Upper lobe of left lung (tissue), 6 donors: ENCODE measurements at regions not wholly inside any gene's neighbourhood (a gene's known extent, or its start where the extent isn't known, plus 50 kb on each side); places are given as distances from the start of the nearest gene placed in this dataset.

Experiments used
- ATAC-seq, 2 donors: fragments of 200-7000 bp; cut with Tn5 transposase; one replicate each; pipeline ENCODE4 v1.9.1; 2022; ENCODE audit warnings: mild to moderate bottlenecking in 2 of 2, moderate library complexity in 2 of 2; ENCODE audit not compliant: low FRiP score in 2 of 2
- DNase-seq, 2 donors: peaks; one replicate each; pipeline ENCODE4 v3.0.0-alpha.2; 2019 to 2020
- H3K27ac ChIP-seq, 4 donors: fragments of 200-600 bp; sonication (generic); one replicate each; pipeline ENCODE4 v1.5.1; 2016 to 2019
- H3K27me3 ChIP-seq, 4 donors: fragments of 200-600 bp; sonication (generic); one replicate each; pipeline ENCODE4 v1.5.1; 2017 to 2019
- H3K36me3 ChIP-seq, 4 donors: fragments of 200-600 bp; sonication (generic); one replicate each; pipeline ENCODE4 v1.5.1; 2016 to 2019
- H3K4me1 ChIP-seq, 4 donors: fragments of 200-600 bp; sonication (generic); one replicate each; pipeline ENCODE4 v1.5.1; 2018 to 2019
- H3K4me3 ChIP-seq, 4 donors: fragments of 200-600 bp; sonication (generic); one replicate each; pipeline ENCODE4 v1.5.1; 2017 to 2019; ENCODE audit warnings: mild to moderate bottlenecking in 2 of 4, moderate library complexity in 1 of 4
- H3K9me3 ChIP-seq, 4 donors: fragments of 200-600 bp; sonication (generic); one replicate each; pipeline ENCODE4 v1.5.1; 2018 to 2019
- CTCF ChIP-seq, 6 experiments: fragments of 450-650 bp in 4 of 6; fragments of 200-600 bp in 2 of 6; sonication (generic) in 2 of 6; IDR thresholded peaks; one replicate each; pipeline ENCODE4 v1.5.1; 2016 to 2019; ENCODE audit warnings: antibody characterized with exemption in 6 of 6
- EP300 ChIP-seq, 4 donors: sonication (generic); formaldehyde crosslinking; IDR thresholded peaks; one replicate each; pipeline ENCODE4 v1.5.1; 2017; ENCODE audit warnings: antibody characterized with exemption in 4 of 4, control low read depth in 2 of 4
- POLR2A ChIP-seq, 4 donors: fragments of 450-650 bp; IDR thresholded peaks; one replicate each; pipeline ENCODE4 v1.5.1; 2016 to 2017; ENCODE audit warnings: antibody characterized with exemption in 4 of 4, mild to moderate bottlenecking in 2 of 4
- POLR2AphosphoS5 ChIP-seq, 2 donors: sonication (generic); formaldehyde crosslinking; IDR thresholded peaks; one replicate each; pipeline ENCODE4 v1.5.1; 2017; ENCODE audit warnings: antibody characterized with exemption in 2 of 2
- WGBS, 2 donors: methylation state at CpG; one replicate each; pipeline ENCODE4 v1.1.5; 2017 to 2018; 5-methylcytosine and 5-hydroxymethylcytosine counted together
- donor health status: DM: no; HTN: no; CAD: no; lungs with moderate emphysema.
- donor health status: DM: no; HTN: yes; CAD: no; lungs with severe emphysema.

GRCh38 chr2:22904126-22904684, 480.8 kb upstream of the KLHL29 start:
- DNase-seq (peak in 1 of 2 donors; percentile 24), ATAC-seq (peak in 1 of 2 donors; percentile 50)

GRCh38 chr2:22907330-22907729, 477.6 kb upstream of the KLHL29 start:
- ATAC-seq: peak; percentile 47 to 69

More at GRCh38 chr2:22904126-22904684, 480.8 kb upstream of the KLHL29 start:
- no peaks in the 10 kb centered on the region for H3K9me3 ChIP-seq
- no peaks in the 10 kb centered on the region for H3K36me3 ChIP-seq
- WGBS, 2 donors: 34 to 41% methylated on average over 6 of the region's 6 CpGs
- TF ChIP-seq POLR2A (IDR thresholded peaks at IDR 0.05) (no peak), CTCF (IDR thresholded peaks at IDR 0.05) (peak in 4 of 6 experiments; percentile 23 to 40 (median 32))
- H3K27me3 ChIP-seq: no peaks in the 10 kb centered on the region
- H3K4me1 ChIP-seq: peaks cover 0 to 7% (median 4%) of the 10 kb centered on the region in 4 donors
- H3K4me3 ChIP-seq: no peak overlapping the region
- no peak overlapping the region for H3K27ac ChIP-seq

GRCh38 chr2:22912398-22912797, 472.6 kb upstream of the KLHL29 start:
- Histone ChIP-seq H3K4me3 (no peak overlapping the region), H3K36me3 (no peaks in the 10 kb centered on the region), H3K4me1 (peaks cover 0 to 3% (median 0%) of the 10 kb centered on the region in 4 donors), H3K27me3 (no peaks in the 10 kb centered on the region), H3K9me3 (no peaks in the 10 kb centered on the region), H3K27ac (no peak overlapping the region)
- no peak for TF ChIP-seq CTCF (IDR thresholded peaks at IDR 0.05)
- no peak for TF ChIP-seq POLR2A (IDR thresholded peaks at IDR 0.05)
- TF ChIP-seq EP300 (IDR thresholded peaks at IDR 0.05): no peak
- no peak for TF ChIP-seq POLR2AphosphoS5 (IDR thresholded peaks at IDR 0.05)
- DNase-seq (no peak), ATAC-seq (no peak)
- 75 to 80% methylated on average over 3 of the region's 3 CpGs for WGBS, 2 donors

More at GRCh38 chr2:22907330-22907729, 477.6 kb upstream of the KLHL29 start:
- Histone ChIP-seq H3K4me3 (no peak overlapping the region), H3K9me3 (no peaks in the 10 kb centered on the region), H3K4me1 (peaks cover 0 to 7% (median 4%) of the 10 kb centered on the region in 4 donors), H3K36me3 (no peaks in the 10 kb centered on the region), H3K27ac (no peak overlapping the region), H3K27me3 (no peaks in the 10 kb centered on the region)
- TF ChIP-seq POLR2A (IDR thresholded peaks at IDR 0.05) (no peak), EP300 (IDR thresholded peaks at IDR 0.05) (peak in 1 of 4 donors; percentile 78), POLR2AphosphoS5 (IDR thresholded peaks at IDR 0.05) (peak in 1 of 2 donors; percentile 14), CTCF (IDR thresholded peaks at IDR 0.05) (no peak)
- WGBS, 2 donors: 49 to 53% methylated on average over 2 of the region's 2 CpGs
- DNase-seq: peak in 1 of 2 donors; percentile 65

- H3K27me3 ChIP-seq: no peaks in the 10 kb centered on the region
- 66 to 72% methylated on average over 1 of the region's 1 CpG for WGBS, 2 donors
These were observed 455.0 kb upstream of the KLHL29 start for GRCh38 chr2:22929998-22930397.

More at GRCh38 chr2:22929998-22930397, 455.0 kb upstream of the KLHL29 start:
- DNase-seq (no peak), ATAC-seq (no peak)
- Histone ChIP-seq H3K9me3 (no peaks in the 10 kb centered on the region), H3K4me1 (no peaks in the 10 kb centered on the region), H3K4me3 (no peak overlapping the region), H3K36me3 (no peaks in the 10 kb centered on the region), H3K27ac (no peak overlapping the region)
- TF ChIP-seq CTCF (IDR thresholded peaks at IDR 0.05) (no peak), POLR2A (IDR thresholded peaks at IDR 0.05) (no peak), EP300 (IDR thresholded peaks at IDR 0.05) (no peak), POLR2AphosphoS5 (IDR thresholded peaks at IDR 0.05) (no peak)
